GM12891 (cell line): ENCODE measurements at regions not wholly inside any gene's neighbourhood (a gene's known extent, or its start where the extent isn't known, plus 50 kb on each side); places are given as distances from the start of the nearest gene placed in this dataset.

ENCODE experiments used
- DNase-seq: peaks from one replicate; pipeline ENCODE4 v3.0.0; 2011; ENCODE audit warnings: low spot score; ENCODE audit not compliant: insufficient read length
- FAIRE-seq: peaks from 2 replicates; lab custom pipeline; 2011; peaks lifted over from hg19 to GRCh38; lab: Jason Lieb, UNC
- PAX5 ChIP-seq: IDR thresholded peaks from 2 replicates; pipeline ENCODE4 v1.6.1; 2011; ENCODE audit warnings: low read length, moderate library complexity, mild to moderate bottlenecking; ENCODE audit not compliant: insufficient read depth, severe bottlenecking
- POLR2A ChIP-seq: IDR thresholded peaks from 2 replicates; pipeline ENCODE4 v1.6.1; 2011; ENCODE audit warnings: low read depth, low read length, control low read depth
- POLR2AphosphoS5 ChIP-seq: IDR thresholded peaks from 2 replicates; pipeline ENCODE4 v1.6.1; 2011; ENCODE audit warnings: low read depth, low read length, control low read depth
- POU2F2 ChIP-seq: IDR thresholded peaks from 2 replicates; pipeline ENCODE4 v1.6.1; 2011; ENCODE audit warnings: low read depth, mild to moderate bottlenecking, control low read depth, low read length, moderate library complexity
- SPI1 ChIP-seq: IDR thresholded peaks from 2 replicates; pipeline ENCODE4 v1.6.1; 2011; ENCODE audit warnings: low read depth, low read length, control low read depth
- TAF1 ChIP-seq: IDR thresholded peaks from 2 replicates; pipeline ENCODE4 v1.6.1; 2011; ENCODE audit warnings: low read depth, low read length, control low read depth

DNA sequence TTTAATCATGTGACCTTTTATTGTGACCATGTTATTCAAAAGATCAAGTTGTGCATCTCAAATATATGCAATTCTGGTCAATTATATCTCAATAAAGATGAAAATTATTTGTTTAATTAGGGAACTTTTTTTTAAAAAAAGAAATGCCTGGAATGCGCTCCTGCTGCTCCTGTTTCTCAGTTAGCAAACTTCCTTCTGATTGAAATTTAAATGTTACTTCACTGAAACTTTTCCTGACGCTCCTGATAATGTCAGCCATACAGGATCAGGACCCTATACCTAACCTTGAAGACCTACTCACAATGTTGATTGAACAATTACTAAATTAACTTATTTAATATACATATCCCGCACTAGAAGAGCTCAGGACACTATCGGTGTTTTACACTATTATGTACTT lies 190.4 kb downstream of the MACC1 start:
- no peak for DNase-seq

GRCh38 chr7:20021831-20022230 lies 195.4 kb downstream of the MACC1 start:
- FAIRE-seq (no peak), DNase-seq (no peak)
- TF ChIP-seq POLR2AphosphoS5, result no peak
- TF ChIP-seq POU2F2, result no peak
- TF ChIP-seq PAX5, result no peak
- TF ChIP-seq TAF1, result no peak
- TF ChIP-seq SPI1, result no peak
- no peak for TF ChIP-seq POLR2A

More for the DNA sequence above, 190.4 kb downstream of the MACC1 start:
- no peak for TF ChIP-seq PAX5
- FAIRE-seq, result no peak

- DNase-seq, result no peak
- TF ChIP-seq PAX5 (no peak), TAF1 (no peak), SPI1 (no peak), POU2F2 (no peak), POLR2A (no peak), POLR2AphosphoS5 (no peak)
- no peak for FAIRE-seq
Measured at GRCh38 chr7:20021066-20021465, 196.1 kb downstream of the MACC1 start.

- DNase-seq (no peak), FAIRE-seq (peak; percentile 57)
- TF ChIP-seq SPI1 (peak; percentile 73), TAF1 (no peak), POU2F2 (no peak), PAX5 (no peak)
Measured at GRCh38 chr7:20019757-20020432, 197.3 kb downstream of the MACC1 start.

- FAIRE-seq, result no peak
- DNase-seq, result no peak
- TF ChIP-seq POU2F2 (no peak), POLR2AphosphoS5 (no peak), PAX5 (no peak), SPI1 (no peak)
Measured at GRCh38 chr7:20016669-20017068, 200.5 kb downstream of the MACC1 start.

DNA sequence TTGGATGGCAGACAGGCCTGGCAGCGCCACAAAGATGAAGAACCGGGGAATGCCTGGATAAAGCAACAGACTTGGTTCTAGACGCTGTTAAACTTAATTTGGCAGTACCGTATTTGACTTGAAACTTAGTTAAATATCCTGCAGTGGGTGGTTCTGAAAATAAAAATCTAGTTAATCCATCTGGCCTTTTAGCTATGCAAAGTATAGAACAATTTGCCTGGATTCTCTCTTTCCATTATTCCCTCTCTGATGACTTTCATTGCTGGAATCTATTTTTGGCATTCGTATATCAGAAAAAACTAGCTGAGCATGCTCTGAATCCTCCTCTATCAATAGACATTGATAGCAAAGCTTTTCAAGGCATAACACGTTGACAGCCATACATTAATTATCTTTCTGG lies 203.6 kb downstream of the MACC1 start:
- DNase-seq, result no peak
- TF ChIP-seq SPI1, result no peak
- TF ChIP-seq POLR2A, result no peak
- no peak for TF ChIP-seq PAX5
- TF ChIP-seq POLR2AphosphoS5, result no peak
- TF ChIP-seq POU2F2, result no peak
- no peak for TF ChIP-seq TAF1
- no peak for FAIRE-seq

- FAIRE-seq, result no peak
- TF ChIP-seq TAF1, result no peak
- no peak for TF ChIP-seq POU2F2
- DNase-seq, result no peak
Measured at GRCh38 chr7:20012100-20012499, 205.1 kb downstream of the MACC1 start.

DNA sequence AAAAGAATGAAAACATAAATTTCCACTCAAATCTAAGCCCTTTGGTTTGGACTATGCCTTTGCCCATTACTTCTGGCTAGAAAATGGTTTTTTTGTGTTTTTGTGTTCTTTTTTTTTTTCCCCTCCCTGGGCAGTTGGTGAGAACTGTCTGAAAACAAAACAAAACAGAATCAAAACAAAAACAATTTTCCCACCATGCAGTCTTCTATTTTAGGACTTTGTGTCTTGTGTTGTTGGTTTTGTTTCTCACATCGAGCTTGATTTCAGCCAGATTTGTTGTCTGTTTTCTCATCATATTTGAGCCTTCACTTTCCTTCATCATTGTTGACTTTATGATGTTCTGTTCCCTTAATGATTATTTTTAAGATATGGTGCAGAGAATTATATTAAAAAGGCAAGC lies 206.3 kb downstream of the MACC1 start:
- DNase-seq (no peak), FAIRE-seq (no peak)
- TF ChIP-seq TAF1, result no peak
- no peak for TF ChIP-seq PAX5
- no peak for TF ChIP-seq POLR2A

- FAIRE-seq (no peak), DNase-seq (no peak)
- TF ChIP-seq POLR2AphosphoS5 (no peak), POU2F2 (no peak), POLR2A (no peak), SPI1 (no peak), PAX5 (no peak), TAF1 (no peak)
Measured at GRCh38 chr7:20007510-20007909, 209.7 kb downstream of the MACC1 start.

GRCh38 chr7:20005081-20005480 lies 212.1 kb downstream of the MACC1 start:
- no peak for TF ChIP-seq TAF1
- no peak for TF ChIP-seq POU2F2
- no peak for TF ChIP-seq POLR2AphosphoS5
- TF ChIP-seq POLR2A, result no peak
- TF ChIP-seq PAX5, result no peak
- no peak for TF ChIP-seq SPI1
- no peak for FAIRE-seq
- no peak for DNase-seq

GRCh38 chr7:19999681-20000080 lies 217.5 kb downstream of the MACC1 start:
- FAIRE-seq, result no peak

More at GRCh38 chr7:19999681-20000080, 217.5 kb downstream of the MACC1 start:
- no peak for TF ChIP-seq TAF1
- no peak for TF ChIP-seq POLR2AphosphoS5
- no peak for TF ChIP-seq PAX5
- no peak for TF ChIP-seq SPI1
- TF ChIP-seq POU2F2, result no peak
- TF ChIP-seq POLR2A, result no peak
- DNase-seq, result no peak
